ENCODE measurements at regions not wholly inside any gene's neighbourhood (a gene's known extent, or its start where the extent isn't known, plus 50 kb on each side); places are given as distances from the start of the nearest gene placed in this dataset.

- peak; percentile 79 for DNase-seq (ENCODE audit: low read depth)
- TF ChIP-seq CTCF (IDR thresholded peaks at IDR 0.05; ENCODE audit: insufficient read depth, low read depth, low read length, missing control alignments) = no peak
- H3K4me3 ChIP-seq (ENCODE audit: low read length) = no peak overlapping the region
Observed at GRCh38 chr4:187602339-187603092, 393.1 kb upstream of the ZFP42 start.

- no peak overlapping the region for H3K4me3 ChIP-seq (ENCODE audit: low read length)
- TF ChIP-seq CTCF (IDR thresholded peaks at IDR 0.05; ENCODE audit: insufficient read depth, low read depth, low read length, missing control alignments) = no peak
- DNase-seq (ENCODE audit: low read depth) = no peak
Observed at GRCh38 chr4:187603093-187604025, 392.2 kb upstream of the ZFP42 start.

- H3K4me3 ChIP-seq (ENCODE audit: low read length) = no peak overlapping the region
- no peak for DNase-seq (ENCODE audit: low read depth)
- no peak for TF ChIP-seq CTCF (IDR thresholded peaks at IDR 0.05; ENCODE audit: insufficient read depth, low read depth, low read length, missing control alignments)
Observed at GRCh38 chr4:187604984-187605383, 390.6 kb upstream of the ZFP42 start.

GRCh38 chr4:187606581-187606980, 389.0 kb upstream of the ZFP42 start:
- DNase-seq (ENCODE audit: low read depth) = peak; percentile 85
- peak; percentile 91 for TF ChIP-seq CTCF (IDR thresholded peaks at IDR 0.05; ENCODE audit: insufficient read depth, low read depth, low read length, missing control alignments)

GRCh38 chr4:187608001-187608421, 387.6 kb upstream of the ZFP42 start:
- peak; percentile 76 for DNase-seq (ENCODE audit: low read depth)
- no peak for TF ChIP-seq CTCF (IDR thresholded peaks at IDR 0.05; ENCODE audit: insufficient read depth, low read depth, low read length, missing control alignments)
- H3K4me3 ChIP-seq (ENCODE audit: low read length) = no peak overlapping the region

More at GRCh38 chr4:187606581-187606980, 389.0 kb upstream of the ZFP42 start:
- H3K4me3 ChIP-seq (ENCODE audit: low read length) = no peak overlapping the region

GRCh38 chr4:187612301-187612700, 383.3 kb upstream of the ZFP42 start:
- DNase-seq (ENCODE audit: low read depth) = no peak
- TF ChIP-seq CTCF (IDR thresholded peaks at IDR 0.05; ENCODE audit: insufficient read depth, low read depth, low read length, missing control alignments) = no peak
- H3K4me3 ChIP-seq (ENCODE audit: low read length) = no peak overlapping the region
